Neutrophil (primary cell): ENCODE measurements at regions not wholly inside any gene's neighbourhood (a gene's known extent, or its start where the extent isn't known, plus 50 kb on each side); places are given as distances from the start of the nearest gene placed in this dataset.

Source experiments
- H3K27ac ChIP-seq: fragments of 200-600 bp; sonication (generic); 2 replicates; pipeline ENCODE4 v1.5.1; 2016; ENCODE audit warnings: mild to moderate bottlenecking, moderate library complexity
- H3K27me3 ChIP-seq: fragments of 200-600 bp; sonication (generic); 2 replicates; pipeline ENCODE4 v1.6.0; 2016; ENCODE audit warnings: mild to moderate bottlenecking
- H3K36me3 ChIP-seq: fragments of 200-600 bp; sonication (generic); 2 replicates; pipeline ENCODE4 v1.5.1; 2017
- H3K4me1 ChIP-seq, 2 experiments: fragments of 200-600 bp in 1 of 2; sonication (generic) in 1 of 2; 1 replicate in 1 of 2; 2 replicates in 1 of 2; pipeline versions ENCODE4 v1.5.1 to v1.6.1; 2013 to 2016; ENCODE audit warnings: low read depth in 1 of 2, low read length in 1 of 2, mild to moderate bottlenecking in 1 of 2, moderate library complexity in 1 of 2; ENCODE audit not compliant: control insufficient read depth in 1 of 2, insufficient read depth in 1 of 2
- H3K4me3 ChIP-seq, 2 experiments: fragments of 200-600 bp in 1 of 2; sonication (generic) in 1 of 2; 1 replicate in 1 of 2; 2 replicates in 1 of 2; pipeline ENCODE4 v1.5.1; 2013 to 2016; ENCODE audit warnings: low read depth in 1 of 2, low read length in 1 of 2, mild to moderate bottlenecking in 1 of 2, moderate library complexity in 1 of 2
- H3K9me3 ChIP-seq: fragments of 200-600 bp; sonication (generic); 2 replicates; pipeline ENCODE4 v1.5.1; 2016
- TF ChIP-seq, protein P1 (sequence below): fragments of 200-600 bp; sonication (generic); IDR thresholded peaks from 2 replicates; pipeline ENCODE4 v1.5.1; 2016; ENCODE audit warnings: antibody characterized with exemption

DNA sequence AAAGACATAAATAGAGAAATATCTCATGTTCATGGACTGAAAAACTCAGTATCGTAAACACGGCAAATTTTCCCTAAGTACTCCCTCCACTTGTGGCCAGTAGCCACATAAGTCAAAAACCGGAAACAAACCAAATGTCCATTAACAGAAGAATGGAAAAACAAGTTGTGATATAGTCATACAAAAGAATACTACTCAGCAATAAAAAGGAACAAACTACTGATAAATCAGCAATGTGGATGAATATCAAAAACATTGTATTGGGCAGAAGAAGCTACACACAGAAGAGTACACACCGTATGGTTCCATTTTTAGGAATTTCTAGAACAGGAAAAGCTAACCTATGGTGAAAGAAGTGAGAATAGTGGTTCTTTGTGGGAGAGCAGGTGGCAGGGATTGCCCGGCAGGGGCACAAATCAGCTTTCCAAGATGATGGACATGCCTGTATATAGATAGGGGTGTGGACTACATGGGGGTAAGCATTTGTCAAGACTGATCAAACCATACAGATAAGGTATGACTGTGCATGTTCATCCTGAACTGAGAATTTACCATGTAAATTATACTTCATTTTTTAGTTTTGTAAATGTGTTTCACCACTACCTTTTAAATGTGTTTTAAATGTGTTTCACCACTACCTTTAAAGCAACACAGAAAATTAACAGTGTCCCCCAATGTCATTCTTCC is 172.8 kb upstream of the CDH5 start:
- TF ChIP-seq, protein P1, sequence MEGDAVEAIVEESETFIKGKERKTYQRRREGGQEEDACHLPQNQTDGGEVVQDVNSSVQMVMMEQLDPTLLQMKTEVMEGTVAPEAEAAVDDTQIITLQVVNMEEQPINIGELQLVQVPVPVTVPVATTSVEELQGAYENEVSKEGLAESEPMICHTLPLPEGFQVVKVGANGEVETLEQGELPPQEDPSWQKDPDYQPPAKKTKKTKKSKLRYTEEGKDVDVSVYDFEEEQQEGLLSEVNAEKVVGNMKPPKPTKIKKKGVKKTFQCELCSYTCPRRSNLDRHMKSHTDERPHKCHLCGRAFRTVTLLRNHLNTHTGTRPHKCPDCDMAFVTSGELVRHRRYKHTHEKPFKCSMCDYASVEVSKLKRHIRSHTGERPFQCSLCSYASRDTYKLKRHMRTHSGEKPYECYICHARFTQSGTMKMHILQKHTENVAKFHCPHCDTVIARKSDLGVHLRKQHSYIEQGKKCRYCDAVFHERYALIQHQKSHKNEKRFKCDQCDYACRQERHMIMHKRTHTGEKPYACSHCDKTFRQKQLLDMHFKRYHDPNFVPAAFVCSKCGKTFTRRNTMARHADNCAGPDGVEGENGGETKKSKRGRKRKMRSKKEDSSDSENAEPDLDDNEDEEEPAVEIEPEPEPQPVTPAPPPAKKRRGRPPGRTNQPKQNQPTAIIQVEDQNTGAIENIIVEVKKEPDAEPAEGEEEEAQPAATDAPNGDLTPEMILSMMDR: no peak
- no peak overlapping the region for H3K4me3 ChIP-seq
- H3K27ac ChIP-seq: no peak overlapping the region
- no peaks in the 10 kb centered on the region for H3K36me3 ChIP-seq
- H3K27me3 ChIP-seq: no peaks in the 10 kb centered on the region
- no peaks in the 10 kb centered on the region for H3K9me3 ChIP-seq
- H3K4me1 ChIP-seq: no peaks in the 10 kb centered on the region

DNA sequence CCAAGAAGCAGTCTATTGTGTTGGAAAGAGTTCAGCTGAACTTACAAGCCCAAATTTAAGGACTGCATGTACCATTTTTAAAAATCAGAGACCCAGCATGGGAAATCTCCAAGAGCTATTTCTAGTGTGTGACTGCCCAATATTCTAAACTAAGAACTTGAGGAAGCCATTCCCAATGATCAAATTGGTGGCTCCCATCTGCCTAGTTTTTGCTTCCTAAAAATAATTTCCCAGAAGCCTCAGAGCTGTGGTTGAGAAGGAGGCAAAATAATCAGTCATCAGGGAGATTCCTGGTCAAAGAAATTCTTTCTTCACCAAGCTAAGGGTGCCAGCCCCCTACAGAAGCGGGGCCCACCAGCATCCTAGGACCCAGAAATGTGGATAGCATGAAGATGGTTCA is 176.1 kb upstream of the CDH5 start:
- H3K27ac ChIP-seq: no peak overlapping the region
- no peaks in the 10 kb centered on the region for H3K36me3 ChIP-seq
- H3K4me3 ChIP-seq: no peak overlapping the region
- peaks cover 4 to 7% of the 10 kb centered on the region in 2 experiments for H3K4me1 ChIP-seq
- TF ChIP-seq, protein P1: no peak
- no peaks in the 10 kb centered on the region for H3K9me3 ChIP-seq
- H3K27me3 ChIP-seq: no peaks in the 10 kb centered on the region

DNA sequence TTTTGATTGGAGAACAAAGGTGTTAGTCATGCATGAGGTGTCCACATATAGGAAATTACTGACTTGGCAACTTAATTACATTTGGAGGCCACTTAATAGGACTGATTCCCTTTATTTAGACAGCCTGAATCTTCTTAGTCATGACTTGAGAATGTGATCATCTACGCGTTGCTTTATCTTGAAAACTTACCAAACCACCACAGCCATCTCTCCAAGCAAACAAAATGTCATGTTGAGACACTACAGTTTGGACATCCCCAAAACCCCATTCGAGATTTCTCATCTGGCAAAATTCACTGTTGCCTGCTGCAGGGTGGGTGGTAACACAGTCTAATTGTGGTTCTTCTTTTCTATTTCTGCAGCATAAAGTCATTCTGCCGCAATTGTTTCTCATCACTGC is 176.5 kb upstream of the CDH5 start:
- Histone ChIP-seq H3K27ac (no peak overlapping the region), H3K4me1 (peaks cover 4 to 7% of the 10 kb centered on the region in 2 experiments), H3K36me3 (no peaks in the 10 kb centered on the region), H3K9me3 (no peaks in the 10 kb centered on the region), H3K4me3 (no peak overlapping the region), H3K27me3 (no peaks in the 10 kb centered on the region)
- TF ChIP-seq, protein P1: no peak

DNA sequence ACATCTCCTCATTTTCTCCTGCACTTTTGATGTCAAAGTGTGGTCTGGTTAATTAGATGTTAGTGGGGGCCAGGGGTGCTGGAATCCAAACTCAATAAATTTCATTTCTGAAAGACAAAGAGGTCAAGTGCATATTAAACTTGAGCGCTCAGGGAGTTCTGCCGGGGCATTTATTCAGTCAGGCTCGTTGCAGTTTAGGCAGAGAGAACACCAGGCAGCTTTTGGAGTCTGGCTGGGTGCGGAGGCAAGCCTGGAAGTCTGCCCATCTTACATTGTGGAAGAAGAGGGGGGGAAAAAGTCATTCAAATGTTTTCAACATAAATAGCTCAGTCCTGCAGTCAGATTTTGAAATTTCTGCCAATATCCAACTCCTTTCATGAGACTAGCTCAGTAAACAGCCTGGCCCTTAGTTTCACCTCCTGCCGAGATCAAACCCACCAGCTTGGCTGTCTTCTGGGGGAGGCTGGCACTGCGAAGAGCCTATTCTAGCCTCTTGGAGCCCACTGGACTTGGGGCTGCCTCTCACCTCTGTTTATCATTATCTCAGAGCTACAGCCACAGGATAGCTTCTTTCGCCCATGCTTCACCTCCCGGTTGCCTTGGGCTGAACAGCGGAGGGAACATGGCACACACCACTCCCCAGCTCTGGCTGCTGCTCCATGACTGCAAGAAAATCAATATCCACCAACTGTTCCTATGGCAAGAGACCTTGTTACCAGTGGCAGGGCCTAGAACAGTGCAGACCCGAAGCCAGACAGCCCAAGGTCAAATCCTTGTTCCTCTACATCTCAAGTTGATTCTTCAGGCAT is 177.4 kb upstream of the CDH5 start:
- TF ChIP-seq, protein P1: no peak
- Histone ChIP-seq H3K9me3 (no peaks in the 10 kb centered on the region), H3K4me3 (no peak overlapping the region), H3K27me3 (no peaks in the 10 kb centered on the region), H3K36me3 (no peaks in the 10 kb centered on the region), H3K27ac (no peak overlapping the region), H3K4me1 (peaks cover 4 to 7% of the 10 kb centered on the region in 2 experiments)

DNA sequence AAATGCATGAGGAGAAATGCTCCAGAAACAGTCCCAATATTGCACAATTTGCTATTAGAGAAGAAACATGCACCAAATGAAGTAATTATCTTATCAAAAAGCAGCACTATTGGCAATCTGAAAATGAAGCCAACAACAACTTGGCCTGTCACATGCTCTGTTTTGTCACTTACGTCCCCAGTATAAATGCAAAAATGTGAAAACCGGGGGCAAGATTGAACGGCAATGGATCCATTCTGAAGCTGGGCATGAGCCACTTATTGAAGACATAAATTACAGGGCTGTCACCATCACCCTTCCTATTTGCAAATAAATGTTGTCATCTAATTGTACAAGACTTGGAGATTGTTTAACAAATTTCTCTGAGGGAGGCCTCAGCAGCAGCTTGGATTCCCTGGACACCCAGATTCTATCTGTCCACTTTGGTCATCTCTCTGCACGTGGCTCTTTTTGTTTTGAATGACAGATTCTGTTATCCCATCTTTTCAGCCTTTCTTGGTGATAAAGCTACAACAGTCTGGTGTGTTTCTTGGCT is 180.2 kb upstream of the CDH5 start:
- Histone ChIP-seq H3K4me1 (peaks cover 7 to 11% of the 10 kb centered on the region in 2 experiments), H3K4me3 (no peak overlapping the region), H3K27me3 (no peaks in the 10 kb centered on the region), H3K9me3 (no peaks in the 10 kb centered on the region), H3K27ac (no peak overlapping the region), H3K36me3 (no peaks in the 10 kb centered on the region)
- TF ChIP-seq, protein P1: no peak
